B cell (primary cell): ENCODE measurements at regions not wholly inside any gene's neighbourhood (a gene's known extent, or its start where the extent isn't known, plus 50 kb on each side); places are given as distances from the start of the nearest gene placed in this dataset. TPM values are rescaled to one million over a fixed set of nuclear protein-coding genes. Genes with fewer than 3 reads are reported as not detected.
A peak's percentile ranks its signal among the peaks of the same experiment; 100 is the strongest.
"Not testable (repeated sequence)": the region's sequence is repeated elsewhere in the genome, so short reads cannot be mapped to it uniquely, and the experiment has no call there.

Experiments
- ATAC-seq: fragments of 200-7000 bp; cut with Tn5 transposase; one replicate; pipeline ENCODE4 v1.10.0; 2021; ENCODE audit warnings: low read depth, mild to moderate bottlenecking, moderate number of reproducible peaks, moderate library complexity
- CTCF ChIA-PET: fragments of 350-600 bp; sonication (Branson Sonifier 250); formaldehyde crosslinking; loops from one replicate; lab custom pipeline; 2021; ENCODE audit warnings: antibody characterized with exemption, inconsistent platforms; lab: Charles Lee
- POLR2A ChIA-PET: fragments of 350-600 bp; sonication (Branson Sonifier 250); formaldehyde crosslinking; loops from one replicate; lab custom pipeline; 2021; ENCODE audit warnings: antibody characterized with exemption; lab: Charles Lee
- DNase-seq: peaks from one replicate; pipeline ENCODE4 v3.0.0; 2013
- H2AFZ ChIP-seq: 2 replicates; pipeline ENCODE4 v1.6.1; 2012; ENCODE audit warnings: mild to moderate bottlenecking, low read depth, low read length; ENCODE audit not compliant: insufficient read depth, poor library complexity, severe bottlenecking
- H3K27ac ChIP-seq, 2 donors: 1 replicate in 1 of 2; 2 replicates in 1 of 2; pipeline ENCODE4 v1.5.1; 2012 to 2013; ENCODE audit warnings: low read length in 2 of 2, mild to moderate bottlenecking in 2 of 2, moderate library complexity in 1 of 2
- H3K27me3 ChIP-seq, 4 experiments: fragments of 200-600 bp in 1 of 4; sonication (generic) in 1 of 4; replicated peaks in 1 of 4; 1 replicate in 2 of 4; 2 replicates in 2 of 4; pipeline versions ENCODE4 v1.6.1 to v1.7.0; 2013 to 2016; ENCODE audit warnings: low read length in 3 of 4, mild to moderate bottlenecking in 2 of 4, mixed read lengths in 1 of 4, moderate library complexity in 1 of 4; ENCODE audit not compliant: insufficient read depth in 4 of 4, control insufficient read depth in 3 of 4; ENCODE audit errors: control extremely low read depth in 1 of 4
- H3K36me3 ChIP-seq, 2 experiments: replicated peaks in 1 of 2; 1 replicate in 1 of 2; 2 replicates in 1 of 2; pipeline versions ENCODE4 v1.6.1 to v1.7.1; 2013; ENCODE audit warnings: low read length in 1 of 2; ENCODE audit not compliant: insufficient read depth in 2 of 2, control insufficient read depth in 1 of 2; ENCODE audit errors: control extremely low read depth in 1 of 2, extremely low read depth in 1 of 2
- H3K4me1 ChIP-seq, 2 donors: fragments of 200-600 bp in 1 of 2; sonication (generic) in 1 of 2; 1 replicate in 1 of 2; 2 replicates in 1 of 2; pipeline versions ENCODE4 v1.5.1 to v1.6.1; 2013 to 2017; ENCODE audit warnings: low read length in 2 of 2; ENCODE audit not compliant: control insufficient read depth in 2 of 2, insufficient read depth in 2 of 2
- H3K4me2 ChIP-seq: replicated peaks from 2 replicates; pipeline ENCODE3; 2012; ENCODE audit warnings: mild to moderate bottlenecking, low read depth, low read length; ENCODE audit not compliant: poor library complexity, severe bottlenecking
- H3K4me3 ChIP-seq, 5 experiments: fragments of 200-600 bp in 1 of 5; sonication (generic) in 1 of 5; 1 replicate in 3 of 5; 2 replicates in 2 of 5; pipeline versions ENCODE4 v1.5.1 to v1.7.0; 2011 to 2016; ENCODE audit warnings: low read length in 4 of 5, mild to moderate bottlenecking in 4 of 5, low read depth in 2 of 5, control low read depth in 1 of 5, moderate library complexity in 1 of 5; ENCODE audit not compliant: insufficient read depth in 1 of 5; ENCODE audit errors: control extremely low read depth in 1 of 5, extremely low read depth in 1 of 5
- H3K79me2 ChIP-seq: fragments of 200-600 bp; sonication (generic); one replicate; pipeline ENCODE4 v1.6.0; 2016; ENCODE audit warnings: low read length; ENCODE audit not compliant: control insufficient read depth, insufficient read depth
- H3K9ac ChIP-seq: fragments of 200-600 bp; sonication (generic); 2 replicates; pipeline ENCODE4 v1.6.1; 2017; ENCODE audit warnings: mild to moderate bottlenecking, low read length, moderate library complexity
- H3K9me3 ChIP-seq, 3 donors: one replicate each; pipeline versions ENCODE4 v1.6.1 to v1.7.1; 2013; ENCODE audit warnings: low read length in 2 of 3; ENCODE audit not compliant: control insufficient read depth in 2 of 3, insufficient read depth in 1 of 3; ENCODE audit errors: control extremely low read depth in 1 of 3
- H4K20me1 ChIP-seq: 2 replicates; pipeline ENCODE4 v1.6.0; 2012; ENCODE audit warnings: mild to moderate bottlenecking, low read length; ENCODE audit not compliant: insufficient read depth, control insufficient read depth, poor library complexity, severe bottlenecking
- H3K27ac Mint-ChIP-seq: one replicate; pipeline ENCODE4 v1.8.0; 2021; ENCODE audit warnings: mixed read lengths
- H3K27me3 Mint-ChIP-seq: one replicate; pipeline ENCODE4 v1.8.0; 2021; ENCODE audit warnings: mixed read lengths
- H3K4me1 Mint-ChIP-seq: one replicate; pipeline ENCODE4 v1.8.0; 2021; ENCODE audit warnings: mixed read lengths
- H3K4me3 Mint-ChIP-seq: one replicate; pipeline ENCODE4 v1.8.0; 2021; ENCODE audit warnings: mixed read lengths
- H3K9me3 Mint-ChIP-seq: one replicate; pipeline ENCODE4 v1.8.0; 2022; ENCODE audit warnings: mixed read lengths; ENCODE audit not compliant: insufficient read depth
- WGBS: methylation state at CpG from one replicate; pipeline ENCODE4 v1.1.5; 2013; ENCODE audit warnings: missing lambda C conversion rate; ENCODE audit not compliant: insufficient coverage; 5-methylcytosine and 5-hydroxymethylcytosine counted together
- intact Hi-C: fragments of 100-400 bp; cut with micrococcal nuclease; formaldehyde crosslinking; loops from one replicate; pipeline ENCODE4 v1.10.0; 2022
- small RNA-seq: library from RNA; depleted of rRNA; stranded (forward); fragments of <200 nt; gene quantifications from one replicate; pipeline ENCODE3, GENCODE V24; 2012; ENCODE audit warnings: low replicate concordance, low read depth; ENCODE audit not compliant: insufficient read length

- H3K4me1 Mint-ChIP-seq, H3K9me3 ChIP-seq, H3K27ac ChIP-seq, POLR2A ChIA-PET, H3K79me2 ChIP-seq, H3K27me3 ChIP-seq, H3K27ac Mint-ChIP-seq, H3K36me3 ChIP-seq, H3K4me1 ChIP-seq, ATAC-seq, H4K20me1 ChIP-seq, H2AFZ ChIP-seq, H3K4me3 Mint-ChIP-seq, H3K27me3 Mint-ChIP-seq, H3K9ac ChIP-seq, intact Hi-C loops, H3K4me2 ChIP-seq, H3K4me3 ChIP-seq, DNase-seq, H3K9me3 Mint-ChIP-seq, CTCF ChIA-PET: not testable (repeated sequence)
- no CpG with 5 or more reads among the region's 1 CpG for WGBS
Observed at GRCh38 chr13:18577103-18577502, 604.5 kb downstream of the TUBA3C start.

- H3K4me1 Mint-ChIP-seq, CTCF ChIA-PET, ATAC-seq, H3K27ac Mint-ChIP-seq, H2AFZ ChIP-seq, POLR2A ChIA-PET, H3K79me2 ChIP-seq, H3K36me3 ChIP-seq, H3K9me3 ChIP-seq, H3K4me1 ChIP-seq, intact Hi-C loops, H3K4me3 ChIP-seq, H3K4me3 Mint-ChIP-seq, H3K9me3 Mint-ChIP-seq, H3K27me3 Mint-ChIP-seq, H4K20me1 ChIP-seq, H3K27me3 ChIP-seq, H3K9ac ChIP-seq, H3K4me2 ChIP-seq, H3K27ac ChIP-seq: not testable (repeated sequence)
- 95% methylated on average over 15 of the region's 30 CpGs for WGBS
- DNase-seq = peak; percentile 0
Observed at GRCh38 chr13:18567890-18568289, 613.7 kb downstream of the TUBA3C start.

Small RNA genes in the stretch of these regions (small RNA-seq; reads per million reads assigned to genes)
- not detected for gene LINC00328-2P
- gene RNA5SP24 = not detected
- gene RNU6-55P = not detected
- gene RNU6-76P = not detected
